Left hindlimb (tissue), 1 donor: ENCODE measurements at regions not wholly inside any gene's neighbourhood (a gene's known extent, or its start where the extent isn't known, plus 50 kb on each side); places are given as distances from the start of the nearest gene placed in this dataset.

ENCODE experiments used
- DNase-seq: peaks from one replicate; pipeline ENCODE4 v3.0.0-alpha.2; 2018

DNA sequence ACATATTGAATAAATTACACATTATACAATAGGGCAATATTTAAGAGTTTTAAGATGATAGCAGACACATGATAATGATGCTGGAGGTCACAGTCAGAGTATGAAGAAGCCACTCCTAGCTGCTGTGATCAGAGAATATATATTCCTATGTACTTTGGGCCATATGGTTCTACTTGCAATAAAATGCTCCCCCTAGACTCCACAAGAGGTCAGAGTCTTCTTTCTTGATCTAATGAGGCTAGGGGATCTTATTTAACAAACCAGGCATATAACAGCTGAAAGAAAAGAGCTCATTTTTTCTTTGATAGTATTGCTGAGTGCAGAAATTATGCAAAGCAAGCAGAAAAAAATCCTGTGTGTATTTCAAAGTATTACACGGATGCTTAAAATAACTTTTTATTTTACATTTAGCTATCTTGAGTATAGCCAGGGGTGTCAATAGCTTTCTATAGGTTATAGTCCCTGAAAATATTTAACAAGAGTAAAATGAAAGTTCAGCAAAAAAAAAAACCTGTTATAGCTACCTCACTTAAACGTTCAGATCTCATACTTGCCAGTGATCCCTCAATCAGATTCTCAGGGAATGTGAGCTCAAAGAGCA lies 748.7 kb upstream of the CHAC2 start:
- no peak for DNase-seq

DNA sequence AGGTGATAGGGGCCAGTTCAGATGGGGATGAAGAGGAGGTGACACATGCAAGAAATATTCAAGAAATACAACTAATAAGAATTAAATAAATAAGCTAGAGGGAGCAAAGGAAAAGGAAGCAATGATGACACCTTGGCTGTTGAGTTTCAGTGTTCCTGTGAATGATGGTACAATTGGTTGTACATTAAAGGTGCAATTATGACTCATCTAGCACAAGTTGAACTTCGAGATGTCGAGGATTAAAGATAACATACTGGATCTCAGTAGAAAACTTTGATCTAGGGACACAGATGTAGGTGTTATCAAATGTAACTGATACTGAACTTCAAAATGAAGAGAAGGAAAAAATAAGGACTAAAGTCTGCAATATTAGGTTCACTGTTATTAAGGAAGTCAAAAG lies 760.6 kb upstream of the CHAC2 start:
- DNase-seq, result no peak

DNA sequence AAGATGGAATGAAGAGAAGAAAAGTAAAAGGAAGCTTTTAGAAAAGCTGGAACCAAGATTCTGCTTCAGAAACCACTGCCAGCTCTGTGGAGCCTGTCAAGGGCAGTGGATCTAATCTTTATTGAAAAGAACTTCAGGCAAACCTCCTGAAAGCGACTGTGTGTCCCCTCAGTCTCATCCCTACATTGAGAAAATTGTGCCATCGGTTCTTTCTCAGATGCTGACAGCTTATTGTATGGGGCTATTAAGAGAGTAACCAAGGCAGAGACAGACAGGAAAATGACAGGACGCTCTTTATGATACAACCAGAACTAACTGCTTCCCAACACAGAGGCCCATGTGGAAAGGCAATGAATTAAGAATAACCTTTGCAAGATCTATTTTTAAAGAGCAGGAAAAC lies 763.2 kb upstream of the CHAC2 start:
- no peak for DNase-seq

DNA sequence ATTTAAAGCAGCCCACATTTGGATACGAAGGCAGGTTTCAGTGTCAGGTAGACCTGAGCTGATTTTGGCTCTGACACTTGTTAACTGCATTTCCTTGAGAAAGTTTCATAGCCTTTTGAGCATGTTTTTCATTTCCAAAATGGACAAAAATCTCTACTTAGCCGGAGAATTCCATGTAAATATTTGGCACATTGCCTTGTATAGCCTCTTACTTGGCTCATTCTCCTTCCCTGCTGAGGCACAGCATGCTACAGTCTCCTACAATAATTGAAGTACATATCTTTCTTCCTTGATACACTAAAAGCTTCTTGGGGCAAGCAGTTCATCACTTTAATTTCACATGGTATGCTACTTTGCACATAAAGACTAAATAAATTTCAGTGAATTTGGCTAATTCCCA lies 772.2 kb upstream of the CHAC2 start:
- no peak for DNase-seq

DNA sequence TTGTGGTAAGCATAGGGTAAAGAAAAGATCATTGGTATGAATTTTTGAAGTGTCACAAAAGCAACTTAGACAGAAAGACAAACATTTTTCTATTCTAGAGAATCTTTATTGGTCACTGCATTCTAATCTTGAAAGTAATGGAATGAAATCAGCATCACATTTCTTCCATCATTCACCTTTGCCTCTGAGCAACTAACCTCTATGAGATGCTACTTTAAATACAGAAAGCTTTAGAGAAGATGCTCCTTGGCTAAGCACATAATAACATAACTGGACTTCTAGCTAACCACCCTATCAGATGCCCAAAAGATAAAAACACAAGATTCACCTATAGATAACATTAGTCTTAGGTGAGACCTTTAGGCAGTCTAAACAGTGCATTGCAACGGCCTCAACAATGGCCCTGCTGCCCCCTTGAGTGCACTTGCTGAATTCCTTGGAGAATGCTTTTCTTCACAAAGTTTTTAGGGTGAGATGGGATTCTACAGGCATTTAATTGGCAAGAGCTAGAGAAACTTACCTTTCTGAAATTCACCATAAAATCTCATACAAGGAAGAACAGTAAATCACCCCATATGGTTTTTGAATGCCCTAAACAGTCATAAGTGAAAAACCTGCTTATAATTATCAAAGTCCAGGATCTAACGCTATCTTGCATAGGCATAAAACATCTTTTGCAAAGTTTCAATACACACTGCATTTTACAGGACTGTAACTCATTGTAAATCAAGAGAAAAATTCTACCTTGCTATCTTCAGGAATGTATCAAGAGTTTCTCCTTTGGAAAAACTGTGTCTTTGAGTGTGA lies 791.3 kb upstream of the CHAC2 start:
- DNase-seq, result no peak

DNA sequence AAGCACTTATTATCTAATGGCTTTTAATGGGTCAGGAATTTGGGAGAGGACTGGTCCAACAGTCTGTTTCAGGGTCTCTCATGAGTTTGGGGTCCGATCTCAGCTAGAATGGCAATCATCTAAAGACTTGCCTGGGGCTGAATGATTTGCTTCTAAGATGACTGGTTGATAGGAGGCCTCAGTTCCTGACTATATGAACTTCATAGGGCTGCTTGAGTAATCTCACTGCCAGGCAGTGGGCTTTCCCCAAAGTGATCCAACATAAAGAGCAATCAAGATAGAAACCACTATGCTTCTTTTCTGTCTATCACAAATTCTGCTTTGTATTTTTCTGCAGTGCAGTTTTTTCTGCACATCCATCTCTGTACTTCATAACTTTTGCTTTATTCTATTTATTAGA lies 793.5 kb upstream of the CHAC2 start:
- DNase-seq, result no peak

DNA sequence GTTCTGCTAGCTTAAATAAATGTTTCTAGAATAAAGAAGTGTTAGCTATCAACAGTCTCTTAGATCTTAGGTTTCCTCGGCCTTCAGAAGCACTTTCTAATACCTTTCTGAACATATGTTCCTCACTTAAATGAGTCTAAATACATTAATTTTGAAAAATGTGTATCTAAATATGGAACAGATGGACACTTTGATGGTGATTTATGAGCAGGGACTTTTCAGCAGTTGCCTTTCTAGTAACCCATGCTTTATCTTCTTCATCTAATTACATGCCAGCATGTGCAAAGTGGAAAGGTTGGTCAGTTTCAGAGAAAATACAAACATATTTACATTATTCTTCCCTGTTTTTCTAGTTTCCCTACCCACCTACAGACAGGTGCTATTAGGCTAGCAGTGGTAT lies 797.0 kb upstream of the CHAC2 start:
- no peak for DNase-seq

DNA sequence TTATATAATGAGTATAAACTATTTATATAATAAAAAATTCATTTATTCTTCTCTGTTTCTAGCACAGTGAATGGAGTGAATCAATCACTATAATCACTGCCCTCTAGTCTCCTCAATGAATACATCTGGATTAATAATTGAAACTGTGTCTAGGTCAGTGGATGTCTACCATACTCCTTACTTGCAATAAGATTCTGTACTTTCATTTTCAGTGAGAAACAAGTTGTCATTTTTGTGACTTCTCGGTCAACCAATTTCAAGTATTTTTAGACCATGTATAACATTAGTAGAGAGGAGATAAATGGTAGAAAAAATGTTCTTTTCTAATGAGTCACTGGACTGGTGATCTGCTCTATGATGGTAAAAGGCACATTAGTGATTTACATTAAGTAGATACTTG lies 799.6 kb upstream of the CHAC2 start:
- DNase-seq, result no peak

DNA sequence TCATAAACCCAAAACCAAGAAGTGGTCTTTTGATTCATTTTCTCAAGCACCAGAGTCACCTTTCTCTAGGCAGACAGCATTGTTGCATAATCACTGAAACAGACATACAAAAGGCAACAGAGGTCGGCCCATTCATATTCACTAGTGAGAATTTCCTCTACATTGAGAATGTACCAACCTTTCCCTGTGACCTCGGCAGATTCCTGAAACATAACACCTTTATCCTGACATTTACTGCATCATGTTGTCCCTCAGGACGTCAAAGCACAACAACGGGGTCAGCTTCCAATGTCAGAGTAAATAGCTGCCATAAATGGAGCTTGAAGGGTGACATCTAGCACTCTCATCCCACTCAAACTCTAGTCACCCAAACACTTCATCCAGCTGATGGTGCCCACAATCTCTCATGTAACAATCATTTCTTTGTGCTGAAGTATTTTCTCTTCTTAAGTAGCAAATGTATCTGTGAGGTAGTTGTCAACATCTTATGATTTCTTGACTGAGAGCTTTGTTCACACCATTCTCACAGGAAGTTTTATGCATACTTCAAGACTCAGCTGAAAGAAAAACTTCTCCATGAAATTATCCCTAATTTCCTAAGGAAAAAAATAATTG lies 802.6 kb upstream of the CHAC2 start:
- no peak for DNase-seq

DNA sequence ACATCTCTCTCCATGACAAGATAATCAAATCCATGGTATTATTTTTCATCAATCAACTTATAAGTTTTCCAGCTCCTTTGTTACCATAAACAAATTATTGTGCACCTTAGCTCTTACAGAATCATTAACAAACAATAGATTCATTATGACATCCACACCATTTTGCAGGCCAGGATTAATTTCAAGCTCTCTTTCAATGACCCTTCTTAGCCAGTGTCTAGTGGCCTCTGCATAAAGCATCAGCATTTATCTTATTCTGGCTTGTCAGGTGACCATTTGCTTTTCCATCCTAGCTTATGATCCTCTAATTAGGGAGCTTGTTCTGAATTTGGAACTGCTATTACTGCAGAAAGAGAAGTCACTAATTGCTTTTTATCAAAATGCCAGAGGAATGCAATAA lies 806.2 kb upstream of the CHAC2 start:
- no peak for DNase-seq

DNA sequence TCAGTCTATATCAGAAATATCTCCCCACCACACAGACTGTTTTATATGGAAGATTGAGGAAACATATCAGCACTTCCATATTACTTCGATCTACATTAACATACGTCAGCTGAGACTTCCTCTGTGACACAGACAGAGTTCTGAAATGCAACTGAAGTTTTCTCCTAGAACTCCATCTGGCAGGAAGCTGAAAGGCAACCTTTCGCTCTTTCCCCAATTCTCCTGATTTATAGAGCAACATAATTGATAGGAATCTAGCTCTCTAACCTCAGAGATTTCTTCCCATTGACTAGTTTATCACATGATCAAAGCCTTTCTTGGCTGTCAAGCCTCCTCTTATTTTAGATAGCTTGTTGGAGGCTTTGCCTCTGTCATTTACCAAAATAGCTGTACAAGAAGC lies 806.7 kb upstream of the CHAC2 start:
- DNase-seq, result no peak

DNA sequence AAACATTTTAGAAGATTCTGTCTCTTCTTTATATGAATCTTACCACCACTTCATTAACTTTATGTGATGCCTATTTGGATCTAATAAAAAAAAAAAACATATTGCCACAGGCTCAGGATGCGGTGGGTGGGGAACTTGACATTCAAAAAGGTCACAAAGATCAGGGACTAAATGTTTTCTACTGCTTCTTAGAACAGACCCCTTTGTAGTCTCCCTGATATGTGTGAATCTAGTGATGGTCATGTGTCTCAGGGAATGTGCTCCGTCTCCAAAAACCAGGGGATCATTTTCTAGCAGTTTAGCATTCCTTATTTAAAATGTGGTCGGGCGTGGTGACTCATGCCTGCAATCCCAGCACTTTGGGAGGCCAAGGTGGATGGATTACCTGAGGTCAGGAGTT lies 807.8 kb upstream of the CHAC2 start:
- DNase-seq, result no peak

DNA sequence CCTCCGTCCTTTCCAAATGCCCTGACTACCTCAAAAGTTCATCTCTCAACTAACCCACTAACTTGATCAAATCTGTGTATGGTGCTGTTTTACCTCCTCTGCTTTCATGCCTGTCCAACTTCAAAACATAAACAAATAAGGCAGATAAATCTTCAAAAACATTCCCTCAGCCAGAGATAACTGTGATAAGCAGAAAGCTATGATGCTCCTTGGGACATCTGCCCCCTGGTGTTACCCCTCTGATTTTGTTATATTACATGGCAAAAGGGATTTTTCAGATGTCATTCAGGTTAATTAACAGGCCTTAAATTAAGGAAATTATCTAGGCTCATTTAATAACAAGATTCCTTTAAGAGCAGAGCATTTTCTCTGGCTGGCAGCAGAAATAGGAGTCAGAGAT lies 810.8 kb upstream of the CHAC2 start:
- no peak for DNase-seq

DNA sequence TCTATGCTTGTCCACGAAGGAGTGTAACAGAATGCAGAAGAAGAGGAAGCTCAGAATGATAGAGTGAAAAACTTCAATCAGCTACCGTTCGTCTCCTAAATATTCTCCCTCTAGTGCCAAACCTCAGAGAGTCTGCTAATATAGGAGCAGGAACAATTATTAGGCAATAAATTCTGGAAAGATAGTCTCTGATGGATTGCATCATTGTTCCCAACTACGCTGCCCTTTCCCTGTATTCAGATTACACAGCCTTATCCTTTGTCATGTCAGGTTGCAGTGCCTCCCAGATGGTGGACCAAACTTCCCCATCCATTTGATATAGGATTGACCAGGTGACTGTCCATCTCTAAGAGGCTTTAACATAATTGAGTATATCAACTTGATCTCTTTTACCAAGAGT lies 811.5 kb upstream of the CHAC2 start:
- no peak for DNase-seq

DNA sequence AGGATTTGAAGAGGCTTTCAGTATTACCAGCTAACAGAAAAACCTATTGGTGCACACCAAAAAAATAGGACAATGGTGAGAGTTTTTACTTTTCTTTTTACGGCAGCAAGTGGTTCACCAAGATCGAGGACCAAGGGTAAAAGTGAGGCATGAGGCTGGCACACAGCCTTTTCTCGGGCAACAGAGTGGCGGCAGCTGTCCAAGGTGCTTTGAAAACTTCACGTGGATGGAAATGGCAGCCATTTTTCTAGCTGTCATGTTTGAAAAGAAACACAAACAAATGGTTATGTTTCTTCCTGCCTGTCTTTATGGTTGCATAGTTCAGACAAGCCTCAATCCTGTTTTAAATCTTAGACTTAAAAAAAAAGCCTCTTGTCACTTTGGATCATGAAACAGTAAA lies 812.5 kb upstream of the CHAC2 start:
- DNase-seq, result no peak

DNA sequence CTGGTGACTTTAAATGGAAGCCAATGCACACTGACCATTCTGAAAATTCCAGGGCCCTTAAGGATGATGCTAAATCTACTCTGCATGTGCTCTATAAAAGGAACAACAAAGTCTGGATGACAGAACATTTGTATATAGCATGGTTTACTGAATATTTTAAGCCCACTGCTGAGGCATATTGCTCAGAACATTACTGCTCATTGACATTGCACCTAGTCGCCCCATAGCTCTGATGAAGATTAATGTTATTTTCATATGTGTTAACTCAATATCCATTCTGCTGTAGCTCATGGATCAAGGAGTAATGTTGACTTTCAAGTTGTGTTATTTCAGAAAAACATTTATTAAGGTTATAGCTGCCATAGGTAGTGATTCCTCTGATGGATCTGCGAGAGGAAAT lies 827.5 kb upstream of the CHAC2 start:
- no peak for DNase-seq

DNA sequence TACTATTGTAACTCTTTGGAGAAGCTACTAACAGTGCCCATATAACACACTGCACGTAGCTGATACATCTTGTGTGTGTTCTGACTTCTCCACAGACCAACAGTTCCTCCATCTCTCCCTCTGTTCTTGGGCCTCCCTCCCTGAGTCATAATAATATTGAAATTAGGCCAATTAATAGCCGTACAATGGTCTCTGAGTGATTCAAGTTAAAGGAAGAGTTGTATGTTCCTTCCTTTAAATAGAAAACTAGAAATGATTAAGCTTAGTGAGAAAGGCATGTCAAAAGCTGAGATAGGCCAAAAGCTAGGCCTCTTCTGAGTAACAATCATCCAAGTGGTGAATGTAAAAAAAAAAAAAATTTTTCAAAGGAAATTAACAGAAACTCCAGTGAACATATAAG lies 828.4 kb upstream of the CHAC2 start:
- DNase-seq, result no peak

DNA sequence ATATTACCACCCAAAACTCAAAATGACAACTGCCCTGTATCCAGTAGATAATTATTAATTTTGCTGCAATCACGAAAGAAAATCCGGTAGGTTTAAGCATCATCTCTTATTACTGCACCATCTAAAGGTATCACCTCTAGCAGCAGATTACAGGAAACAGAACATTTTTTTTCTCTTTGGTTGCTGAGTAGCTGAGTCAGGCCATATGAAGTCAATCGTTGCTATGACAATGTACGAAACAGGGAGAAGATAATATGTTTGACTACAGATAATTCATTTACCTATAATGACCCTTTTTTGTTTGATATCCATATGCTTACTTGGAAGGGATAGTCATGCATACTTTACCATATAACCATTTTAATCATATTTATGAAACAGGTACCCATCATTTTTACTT lies 831.6 kb upstream of the CHAC2 start:
- no peak for DNase-seq

DNA sequence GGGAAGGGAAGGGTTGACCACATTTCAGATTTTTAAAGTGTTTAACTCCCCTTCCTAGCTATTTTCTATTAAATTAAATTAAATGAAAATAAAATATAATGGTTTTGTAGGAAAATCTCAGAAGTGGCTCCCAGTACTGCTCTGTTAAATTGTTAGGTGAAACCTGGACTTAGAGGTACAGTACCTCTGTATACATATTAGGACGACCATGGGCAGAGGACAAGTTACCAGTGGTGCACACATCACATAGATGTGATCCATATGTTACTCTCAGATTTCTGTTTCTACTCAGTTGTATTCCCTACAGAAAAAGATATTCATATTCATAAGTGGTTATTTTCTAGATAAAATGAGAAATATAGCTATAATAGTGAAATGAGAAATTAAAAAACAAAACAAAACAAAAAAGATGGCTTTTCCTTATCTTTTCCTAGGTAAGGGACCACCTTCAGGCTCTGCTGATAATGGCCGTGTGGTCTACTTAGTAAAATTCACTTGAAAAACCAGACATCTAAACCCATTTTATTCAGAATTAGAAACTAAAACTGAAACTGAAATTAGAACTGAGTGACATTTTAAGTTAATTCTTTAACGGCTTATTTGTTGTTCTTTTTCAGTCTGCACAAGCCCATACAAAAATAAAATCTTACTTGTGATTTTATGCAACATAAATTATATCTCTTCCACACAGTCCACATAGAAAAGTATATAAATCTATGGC lies 832.5 kb upstream of the CHAC2 start:
- no peak for DNase-seq

DNA sequence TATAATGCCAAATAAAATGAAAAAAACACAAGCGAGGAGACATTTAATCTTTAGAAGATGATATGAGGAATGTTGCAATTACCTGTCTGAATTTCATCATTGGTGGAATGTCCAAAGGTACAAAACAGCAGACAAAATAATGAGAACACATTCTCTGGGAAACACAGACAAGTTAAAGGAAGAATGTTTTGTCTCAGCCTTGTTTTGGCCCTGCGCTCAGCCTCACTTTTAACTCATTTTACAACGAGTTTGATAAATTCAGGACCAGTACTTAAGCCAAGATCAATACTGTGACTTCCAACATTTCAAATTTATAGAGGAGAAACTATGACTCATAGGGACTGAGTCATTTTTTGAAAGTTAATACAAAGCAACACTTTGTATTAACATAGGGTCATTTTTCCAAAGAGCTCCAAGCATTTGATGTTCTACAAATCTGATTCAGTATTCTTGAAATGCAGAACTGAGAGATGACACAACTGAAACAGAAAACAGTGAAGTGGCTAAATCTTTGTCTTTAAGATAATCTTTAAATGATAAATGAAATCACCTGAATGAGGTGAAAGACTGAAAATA lies 833.2 kb upstream of the CHAC2 start:
- DNase-seq, result no peak

DNA sequence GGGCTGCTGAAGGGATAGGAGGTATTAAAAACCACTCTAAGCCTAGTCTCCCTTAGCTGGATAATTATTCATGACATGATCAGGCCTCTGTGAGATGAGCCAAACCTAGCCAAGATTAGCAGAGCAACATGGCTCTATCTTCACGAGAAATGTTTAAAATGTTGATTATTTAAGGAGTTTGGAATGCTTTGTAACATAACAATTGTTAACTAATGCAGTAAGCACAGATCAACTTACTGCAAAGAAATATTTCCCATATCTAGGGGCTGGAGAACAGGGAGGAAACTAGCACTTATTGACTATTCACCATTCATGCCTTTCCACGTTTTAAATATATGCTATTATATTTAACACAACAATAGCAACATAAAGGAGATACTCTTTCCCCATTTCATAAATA lies 833.7 kb upstream of the CHAC2 start:
- DNase-seq, result no peak

DNA sequence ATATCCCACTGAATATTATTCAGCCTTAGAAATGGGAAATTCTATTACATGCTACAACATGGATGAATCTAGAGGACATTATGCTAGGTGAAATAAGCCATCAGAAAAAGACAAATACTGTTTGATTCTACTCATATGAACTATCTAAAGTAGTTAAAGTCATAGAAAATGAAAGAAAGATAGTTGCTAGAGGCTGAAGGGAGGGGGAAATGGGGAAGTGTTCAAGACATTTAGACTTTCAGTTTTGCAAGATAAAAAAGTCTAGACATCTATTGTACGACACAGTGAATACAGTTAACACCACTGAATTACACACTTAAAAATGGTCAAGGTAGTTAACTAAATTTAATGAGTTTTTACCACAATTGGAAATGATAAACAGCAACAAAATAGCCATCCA lies 835.9 kb upstream of the CHAC2 start:
- no peak for DNase-seq

DNA sequence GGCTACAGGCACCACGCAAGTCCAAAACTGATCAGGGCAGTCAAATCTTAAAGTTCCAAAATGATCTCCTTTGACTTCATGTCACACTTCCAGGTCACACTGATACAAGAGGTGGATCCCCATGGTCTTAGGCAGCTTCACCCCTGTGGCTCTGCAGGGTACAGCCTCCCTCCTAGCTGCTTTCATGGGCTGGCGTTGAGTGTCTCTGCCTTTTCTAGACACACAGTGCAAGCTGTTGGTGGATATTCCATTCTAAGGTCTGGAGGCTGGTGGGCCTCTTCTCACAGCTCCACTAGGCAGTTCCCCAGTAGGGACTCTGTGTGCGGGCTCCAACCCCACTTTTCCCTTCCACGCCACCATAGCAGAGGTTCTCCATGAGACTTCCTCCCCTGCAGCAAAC lies 838.2 kb upstream of the CHAC2 start:
- DNase-seq, result no peak

DNA sequence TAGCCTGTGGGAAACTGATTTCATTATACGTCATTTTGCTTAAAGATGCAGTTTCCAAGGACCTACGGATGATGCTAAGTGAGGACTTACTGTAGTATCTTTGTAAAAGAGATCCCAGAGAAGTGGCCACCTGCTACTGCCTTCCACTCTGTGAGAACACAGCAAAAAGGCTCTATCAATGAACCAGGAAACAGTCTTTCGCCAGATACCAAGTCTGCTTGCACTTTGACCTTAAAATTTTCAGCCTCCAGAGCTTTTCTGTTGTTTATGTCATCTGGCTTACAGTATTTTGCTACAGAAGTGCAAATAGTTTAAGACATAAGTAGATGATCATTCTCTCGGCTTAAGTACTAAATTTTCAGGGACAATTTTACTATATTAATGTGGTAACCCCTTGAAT lies 847.9 kb upstream of the CHAC2 start:
- no peak for DNase-seq
